ENCODE measurements at regions not wholly inside any gene's neighbourhood (a gene's known extent, or its start where the extent isn't known, plus 50 kb on each side); places are given as distances from the start of the nearest gene placed in this dataset.

DNA sequence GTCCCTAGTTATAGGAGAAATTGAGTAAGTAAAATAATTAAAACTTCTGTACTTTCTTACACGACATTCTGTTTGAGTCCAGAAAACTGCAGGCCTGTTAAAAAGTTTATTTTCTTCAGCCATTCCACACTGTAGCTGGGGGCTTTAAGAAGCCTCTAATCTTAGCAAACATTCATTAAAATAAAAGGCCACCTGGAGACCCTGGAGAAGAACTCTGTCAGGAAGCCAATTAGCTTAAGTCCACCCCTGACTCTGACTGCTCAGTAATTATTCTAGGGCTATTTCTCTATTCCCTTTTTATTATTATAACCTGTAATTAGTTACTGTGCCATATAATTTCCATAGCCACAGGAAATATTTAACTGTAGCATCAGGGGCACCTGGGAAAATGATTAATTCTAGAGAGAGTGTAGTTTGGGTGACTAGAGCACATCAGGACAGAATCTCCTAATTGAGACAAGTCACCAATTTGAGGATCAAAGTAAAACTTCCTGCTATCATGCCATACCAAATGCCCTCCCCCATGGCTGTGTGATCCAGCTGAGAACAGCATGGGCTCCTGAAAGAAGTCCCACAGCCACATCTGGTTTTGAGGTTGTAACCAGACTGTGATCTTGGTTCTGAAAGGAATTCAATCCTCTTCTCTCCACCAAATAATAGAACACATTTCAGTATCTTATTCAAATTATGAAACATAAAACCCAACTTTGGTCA, 1302.3 kb downstream of the XPNPEP1 start:
- TF ChIP-seq, protein P1, sequence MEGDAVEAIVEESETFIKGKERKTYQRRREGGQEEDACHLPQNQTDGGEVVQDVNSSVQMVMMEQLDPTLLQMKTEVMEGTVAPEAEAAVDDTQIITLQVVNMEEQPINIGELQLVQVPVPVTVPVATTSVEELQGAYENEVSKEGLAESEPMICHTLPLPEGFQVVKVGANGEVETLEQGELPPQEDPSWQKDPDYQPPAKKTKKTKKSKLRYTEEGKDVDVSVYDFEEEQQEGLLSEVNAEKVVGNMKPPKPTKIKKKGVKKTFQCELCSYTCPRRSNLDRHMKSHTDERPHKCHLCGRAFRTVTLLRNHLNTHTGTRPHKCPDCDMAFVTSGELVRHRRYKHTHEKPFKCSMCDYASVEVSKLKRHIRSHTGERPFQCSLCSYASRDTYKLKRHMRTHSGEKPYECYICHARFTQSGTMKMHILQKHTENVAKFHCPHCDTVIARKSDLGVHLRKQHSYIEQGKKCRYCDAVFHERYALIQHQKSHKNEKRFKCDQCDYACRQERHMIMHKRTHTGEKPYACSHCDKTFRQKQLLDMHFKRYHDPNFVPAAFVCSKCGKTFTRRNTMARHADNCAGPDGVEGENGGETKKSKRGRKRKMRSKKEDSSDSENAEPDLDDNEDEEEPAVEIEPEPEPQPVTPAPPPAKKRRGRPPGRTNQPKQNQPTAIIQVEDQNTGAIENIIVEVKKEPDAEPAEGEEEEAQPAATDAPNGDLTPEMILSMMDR (conservative IDR thresholded peaks at IDR 0.05 in 1 of 2, IDR thresholded peaks at IDR 0.05 in 1 of 2; ENCODE audit: low read depth in 1 of 2, low read length in 2 of 2): no peak
- no peak for TF ChIP-seq EZH2 (IDR thresholded peaks at IDR 0.05; ENCODE audit: low read length, missing control alignments)

Measured in fibroblast of lung (primary cell).